HepG2 (cell line): ENCODE measurements at regions not wholly inside any gene's neighbourhood (a gene's known extent, or its start where the extent isn't known, plus 50 kb on each side); places are given as distances from the start of the nearest gene placed in this dataset.

Experiments
- AFF4 ChIP-seq: sonication (generic); formaldehyde crosslinking; IDR thresholded peaks from 2 replicates; pipeline ENCODE4 v1.4.0; 2020; ENCODE audit warnings: missing genetic modification reagents
- CAMTA2 ChIP-seq: sonication (generic); formaldehyde crosslinking; IDR thresholded peaks from 2 replicates; pipeline ENCODE4 v1.4.0; 2020; ENCODE audit warnings: mild to moderate bottlenecking, missing genetic modification reagents, borderline replicate concordance
- FOXO1 ChIP-seq: sonication (generic); formaldehyde crosslinking; IDR thresholded peaks from 2 replicates; pipeline ENCODE4 v1.4.0; 2020; ENCODE audit warnings: missing genetic modification reagents
- GABPB1 ChIP-seq: IDR thresholded peaks from 2 replicates; pipeline ENCODE4 v1.6.1; 2016; ENCODE audit warnings: mild to moderate bottlenecking, missing genetic modification reagents, moderate library complexity, missing compliant biosample characterization
- LRRFIP1 ChIP-seq: sonication (generic); formaldehyde crosslinking; conservative IDR thresholded peaks from 2 replicates; pipeline ENCODE4 v1.4.0; 2020; ENCODE audit warnings: missing genetic modification reagents
- STAG1 ChIP-seq: sonication (generic); formaldehyde crosslinking; IDR thresholded peaks from 2 replicates; pipeline ENCODE4 v1.4.0; 2020; ENCODE audit warnings: missing genetic modification reagents
- TIGD3 ChIP-seq: sonication (generic); formaldehyde crosslinking; IDR thresholded peaks from 2 replicates; pipeline ENCODE4 v1.5.1; 2020; ENCODE audit warnings: mild to moderate bottlenecking, missing genetic modification reagents, borderline replicate concordance
- TMF1 ChIP-seq: sonication (generic); formaldehyde crosslinking; IDR thresholded peaks from 2 replicates; pipeline ENCODE4 v1.8.1; 2022; ENCODE audit warnings: low read depth, missing genetic modification reagents
- ZFAT ChIP-seq: sonication (generic); formaldehyde crosslinking; conservative IDR thresholded peaks from 2 replicates; pipeline ENCODE4 v1.8.1; 2023; ENCODE audit warnings: missing genetic modification reagents, inconsistent platforms
- ZNF3 ChIP-seq: IDR thresholded peaks from 2 replicates; pipeline ENCODE4 v1.7.0; 2017; ENCODE audit warnings: inconsistent platforms
- ZNF362 ChIP-seq: sonication (generic); formaldehyde crosslinking; IDR thresholded peaks from 2 replicates; pipeline ENCODE4 v1.4.0; 2020; ENCODE audit warnings: missing genetic modification reagents, mild to moderate bottlenecking, borderline replicate concordance
- ZNF768 ChIP-seq: sonication (generic); formaldehyde crosslinking; IDR thresholded peaks from 2 replicates; pipeline ENCODE4 v1.4.0; 2020; ENCODE audit warnings: missing genetic modification reagents
- TF ChIP-seq, protein P1 (sequence below): fragments of 450-650 bp; IDR thresholded peaks from 2 replicates; pipeline ENCODE4 v1.6.1; 2017
- TF ChIP-seq, protein P2 (sequence below): IDR thresholded peaks from 2 replicates; pipeline ENCODE4 v1.4.0; 2020; ENCODE audit warnings: mild to moderate bottlenecking, missing genetic modification reagents

DNA sequence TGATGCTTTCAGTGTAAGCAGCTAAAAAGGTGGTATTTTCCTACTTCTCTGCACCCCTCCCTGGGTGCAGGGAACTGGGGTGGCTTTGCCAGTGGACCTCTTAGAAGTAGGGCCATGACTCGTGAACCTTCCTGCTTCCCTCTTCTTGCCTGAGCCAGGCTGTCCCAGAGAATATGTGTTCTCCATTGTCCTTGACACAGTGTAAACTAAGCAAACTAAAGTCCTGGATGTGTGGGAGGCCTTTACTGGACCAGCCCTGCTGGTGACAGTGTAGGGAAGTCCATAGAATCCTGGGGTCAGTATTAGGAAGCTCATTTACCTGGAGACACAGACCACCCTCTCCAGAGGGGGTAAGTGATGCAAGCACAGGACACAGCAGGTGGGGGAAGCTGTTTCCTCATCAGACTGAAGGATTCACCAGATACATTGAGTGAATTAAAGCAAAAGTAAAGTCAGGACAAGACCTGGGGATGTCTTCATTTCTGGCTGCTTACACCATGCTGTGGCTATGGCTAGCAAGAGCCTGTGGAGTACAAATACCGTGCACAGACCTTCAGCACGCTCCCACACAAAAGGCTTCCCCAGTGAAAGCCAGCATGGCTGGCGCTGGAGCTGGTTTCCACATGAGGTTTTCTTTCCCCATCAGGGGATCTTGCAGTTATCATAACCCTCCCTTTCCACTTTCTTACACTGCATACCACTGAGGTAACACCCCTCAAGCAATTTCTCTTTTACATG is 64.8 kb upstream of the LPP start (continued):
- TF ChIP-seq LRRFIP1 (CRISPR knock-in tag) (no peak), ZNF362 (no peak), ZFAT (CRISPR knock-in tag) (no peak), CAMTA2 (CRISPR knock-in tag) (no peak), AFF4 (CRISPR knock-in tag) (no peak), GABPB1 (no peak), ZNF3 (CRISPR knock-in tag) (no peak), ZNF768 (CRISPR knock-in tag) (no peak), FOXO1 (CRISPR knock-in tag) (no peak), STAG1 (CRISPR knock-in tag) (no peak; the same call in 1 of the 2 replicates), TIGD3 (CRISPR knock-in tag) (no peak), TMF1 (CRISPR knock-in tag) (no peak)
- TF ChIP-seq, protein P1, sequence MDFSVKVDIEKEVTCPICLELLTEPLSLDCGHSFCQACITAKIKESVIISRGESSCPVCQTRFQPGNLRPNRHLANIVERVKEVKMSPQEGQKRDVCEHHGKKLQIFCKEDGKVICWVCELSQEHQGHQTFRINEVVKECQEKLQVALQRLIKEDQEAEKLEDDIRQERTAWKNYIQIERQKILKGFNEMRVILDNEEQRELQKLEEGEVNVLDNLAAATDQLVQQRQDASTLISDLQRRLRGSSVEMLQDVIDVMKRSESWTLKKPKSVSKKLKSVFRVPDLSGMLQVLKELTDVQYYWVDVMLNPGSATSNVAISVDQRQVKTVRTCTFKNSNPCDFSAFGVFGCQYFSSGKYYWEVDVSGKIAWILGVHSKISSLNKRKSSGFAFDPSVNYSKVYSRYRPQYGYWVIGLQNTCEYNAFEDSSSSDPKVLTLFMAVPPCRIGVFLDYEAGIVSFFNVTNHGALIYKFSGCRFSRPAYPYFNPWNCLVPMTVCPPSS = no peak
- TF ChIP-seq, protein P2, sequence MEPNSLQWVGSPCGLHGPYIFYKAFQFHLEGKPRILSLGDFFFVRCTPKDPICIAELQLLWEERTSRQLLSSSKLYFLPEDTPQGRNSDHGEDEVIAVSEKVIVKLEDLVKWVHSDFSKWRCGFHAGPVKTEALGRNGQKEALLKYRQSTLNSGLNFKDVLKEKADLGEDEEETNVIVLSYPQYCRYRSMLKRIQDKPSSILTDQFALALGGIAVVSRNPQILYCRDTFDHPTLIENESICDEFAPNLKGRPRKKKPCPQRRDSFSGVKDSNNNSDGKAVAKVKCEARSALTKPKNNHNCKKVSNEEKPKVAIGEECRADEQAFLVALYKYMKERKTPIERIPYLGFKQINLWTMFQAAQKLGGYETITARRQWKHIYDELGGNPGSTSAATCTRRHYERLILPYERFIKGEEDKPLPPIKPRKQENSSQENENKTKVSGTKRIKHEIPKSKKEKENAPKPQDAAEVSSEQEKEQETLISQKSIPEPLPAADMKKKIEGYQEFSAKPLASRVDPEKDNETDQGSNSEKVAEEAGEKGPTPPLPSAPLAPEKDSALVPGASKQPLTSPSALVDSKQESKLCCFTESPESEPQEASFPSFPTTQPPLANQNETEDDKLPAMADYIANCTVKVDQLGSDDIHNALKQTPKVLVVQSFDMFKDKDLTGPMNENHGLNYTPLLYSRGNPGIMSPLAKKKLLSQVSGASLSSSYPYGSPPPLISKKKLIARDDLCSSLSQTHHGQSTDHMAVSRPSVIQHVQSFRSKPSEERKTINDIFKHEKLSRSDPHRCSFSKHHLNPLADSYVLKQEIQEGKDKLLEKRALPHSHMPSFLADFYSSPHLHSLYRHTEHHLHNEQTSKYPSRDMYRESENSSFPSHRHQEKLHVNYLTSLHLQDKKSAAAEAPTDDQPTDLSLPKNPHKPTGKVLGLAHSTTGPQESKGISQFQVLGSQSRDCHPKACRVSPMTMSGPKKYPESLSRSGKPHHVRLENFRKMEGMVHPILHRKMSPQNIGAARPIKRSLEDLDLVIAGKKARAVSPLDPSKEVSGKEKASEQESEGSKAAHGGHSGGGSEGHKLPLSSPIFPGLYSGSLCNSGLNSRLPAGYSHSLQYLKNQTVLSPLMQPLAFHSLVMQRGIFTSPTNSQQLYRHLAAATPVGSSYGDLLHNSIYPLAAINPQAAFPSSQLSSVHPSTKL (CRISPR knock-in tag) = 0 out of 2 replicates have a peak, but pooled peaks have one; percentile 19
